DMS53 (cell line): ENCODE measurements at regions not wholly inside any gene's neighbourhood (a gene's known extent, or its start where the extent isn't known, plus 50 kb on each side); places are given as distances from the start of the nearest gene placed in this dataset.

Experiments used
- DNase-seq: peaks from one replicate; lab custom pipeline; 2025; lab: John Stamatoyannopoulos, UW

GRCh38 chr2:42854207-42854818 lies 61.9 kb upstream of the HAAO start:
- no peak for DNase-seq

- DNase-seq, result no peak
Measured at GRCh38 chr2:42853549-42854206, 61.3 kb upstream of the HAAO start.

- DNase-seq, result no peak
Measured at GRCh38 chr2:42852798-42853197, 60.4 kb upstream of the HAAO start.

- no peak for DNase-seq
Measured at GRCh38 chr2:42851740-42852250, 59.4 kb upstream of the HAAO start.

GRCh38 chr2:42851186-42851585 lies 58.8 kb upstream of the HAAO start:
- DNase-seq, result no peak

GRCh38 chr2:42850016-42850805 lies 57.8 kb upstream of the HAAO start:
- DNase-seq, result no peak

GRCh38 chr2:42849311-42849710 lies 56.9 kb upstream of the HAAO start:
- DNase-seq, result no peak

GRCh38 chr2:42848726-42849290 lies 56.4 kb upstream of the HAAO start:
- no peak for DNase-seq

- DNase-seq, result no peak
Measured at GRCh38 chr2:42848265-42848664, 55.9 kb upstream of the HAAO start.

GRCh38 chr2:42847596-42848151 lies 55.3 kb upstream of the HAAO start:
- DNase-seq, result no peak

- DNase-seq, result no peak
Measured at GRCh38 chr2:42846932-42847595, 54.7 kb upstream of the HAAO start.

GRCh38 chr2:42846026-42846425 lies 53.6 kb upstream of the HAAO start:
- DNase-seq, result no peak

GRCh38 chr2:42844901-42845821 lies 52.8 kb upstream of the HAAO start:
- no peak for DNase-seq

- no peak for DNase-seq
Measured at GRCh38 chr2:42844366-42844765, 52.0 kb upstream of the HAAO start.

GRCh38 chr2:42843611-42844010 lies 51.2 kb upstream of the HAAO start:
- DNase-seq, result no peak

GRCh38 chr2:42843131-42843530 lies 50.7 kb upstream of the HAAO start:
- no peak for DNase-seq

GRCh38 chr2:42842466-42842865 lies 50.1 kb upstream of the HAAO start:
- DNase-seq, result no peak
